ENCODE measurements at regions not wholly inside any gene's neighbourhood (a gene's known extent, or its start where the extent isn't known, plus 50 kb on each side); places are given as distances from the start of the nearest gene placed in this dataset.

DNA sequence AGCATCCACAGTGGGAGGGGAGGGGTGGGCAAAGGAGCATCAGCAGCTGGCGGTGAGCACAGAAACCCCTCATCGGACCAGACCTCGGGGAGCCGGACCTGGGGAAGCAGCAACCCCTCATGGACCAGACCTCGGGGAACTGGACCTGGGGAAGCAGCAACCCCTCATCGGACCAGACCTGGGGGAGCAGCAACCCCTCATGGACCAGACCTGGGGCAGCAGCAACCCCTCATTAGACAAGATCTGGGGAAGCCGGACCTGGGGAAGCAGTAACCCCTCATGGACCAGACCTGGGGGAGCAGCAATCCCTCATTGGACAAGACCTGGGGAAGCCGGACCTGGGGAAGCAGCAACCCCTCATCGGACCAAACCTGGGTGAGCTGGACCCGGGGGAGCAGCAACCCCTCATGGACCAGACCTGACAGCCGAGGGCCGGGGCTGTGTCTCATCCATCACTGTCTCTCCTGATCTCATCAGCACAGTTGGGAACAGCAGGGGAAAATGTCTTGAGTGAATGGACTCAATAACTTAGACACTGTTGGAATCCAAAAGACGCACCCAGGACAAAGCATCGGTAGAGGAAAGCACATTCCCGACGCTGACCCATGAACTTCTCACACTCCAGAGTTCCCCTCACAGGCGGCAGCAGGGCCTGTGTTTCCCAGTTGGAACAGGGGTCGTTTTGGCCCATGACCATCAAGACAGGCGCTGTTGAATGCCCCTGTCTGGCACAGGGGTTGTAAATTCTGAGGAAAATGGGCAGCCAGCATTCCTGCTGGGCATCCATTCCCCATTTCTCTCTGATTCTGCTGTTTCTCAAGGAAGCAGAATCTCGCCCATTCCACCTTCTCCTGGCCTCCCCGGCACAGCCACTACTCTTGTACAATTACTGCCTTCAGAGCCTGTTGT lies 1494.6 kb downstream of the TBC1D22A start:
- H3K9ac ChIP-seq (ENCODE audit: low read length): no peak overlapping the region
- H3K27me3 ChIP-seq (ENCODE audit: low read length): 0 out of 2 replicates have a peak, but pooled peaks cover 6% of the 10 kb centered on the region
- H3K4me3 ChIP-seq (ENCODE audit: low read length): no peak overlapping the region
- no peak overlapping the region for H2AFZ ChIP-seq (ENCODE audit: low read length)
- no peaks in the 10 kb centered on the region for H3K79me2 ChIP-seq (ENCODE audit: low read length)
- H3K4me1 ChIP-seq (ENCODE audit: insufficient read depth, low read length): no peaks in the 10 kb centered on the region
- no peaks in the 10 kb centered on the region for H3F3A ChIP-seq (ENCODE audit: low read length, unreplicated experiment)
- H4K20me1 ChIP-seq (ENCODE audit: low read length): no peaks in the 10 kb centered on the region
- H3K9me3 ChIP-seq (ENCODE audit: low read length): no peaks in the 10 kb centered on the region
- ChIA-PET POLR2A (ENCODE audit: unreplicated experiment) (no interaction called here), CTCF (no interaction called here)
- no peak for ATAC-seq
- TF ChIP-seq EZH2 (IDR thresholded peaks at IDR 0.05; ENCODE audit: low read length, unreplicated experiment) (no peak), EZH2phosphoT487 (IDR thresholded peaks at IDR 0.05; ENCODE audit: borderline replicate concordance, low read length) (no peak)
- TF ChIP-seq, protein P1, sequence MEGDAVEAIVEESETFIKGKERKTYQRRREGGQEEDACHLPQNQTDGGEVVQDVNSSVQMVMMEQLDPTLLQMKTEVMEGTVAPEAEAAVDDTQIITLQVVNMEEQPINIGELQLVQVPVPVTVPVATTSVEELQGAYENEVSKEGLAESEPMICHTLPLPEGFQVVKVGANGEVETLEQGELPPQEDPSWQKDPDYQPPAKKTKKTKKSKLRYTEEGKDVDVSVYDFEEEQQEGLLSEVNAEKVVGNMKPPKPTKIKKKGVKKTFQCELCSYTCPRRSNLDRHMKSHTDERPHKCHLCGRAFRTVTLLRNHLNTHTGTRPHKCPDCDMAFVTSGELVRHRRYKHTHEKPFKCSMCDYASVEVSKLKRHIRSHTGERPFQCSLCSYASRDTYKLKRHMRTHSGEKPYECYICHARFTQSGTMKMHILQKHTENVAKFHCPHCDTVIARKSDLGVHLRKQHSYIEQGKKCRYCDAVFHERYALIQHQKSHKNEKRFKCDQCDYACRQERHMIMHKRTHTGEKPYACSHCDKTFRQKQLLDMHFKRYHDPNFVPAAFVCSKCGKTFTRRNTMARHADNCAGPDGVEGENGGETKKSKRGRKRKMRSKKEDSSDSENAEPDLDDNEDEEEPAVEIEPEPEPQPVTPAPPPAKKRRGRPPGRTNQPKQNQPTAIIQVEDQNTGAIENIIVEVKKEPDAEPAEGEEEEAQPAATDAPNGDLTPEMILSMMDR (conservative IDR thresholded peaks at IDR 0.05; ENCODE audit: low read depth, low read length): no peak
- no peak overlapping the region for H3K4me2 ChIP-seq (ENCODE audit: low read length)
- BruUV-seq (replicated peaks): no TSS peak
- H3K9me2 ChIP-seq (replicated peaks; ENCODE audit: low read length): no peaks in the 10 kb centered on the region
- intact Hi-C loops (cut with micrococcal nuclease): no loop called here
- no peak overlapping the region for H3K27ac ChIP-seq (ENCODE audit: low read length)
- no peak for DNase-seq
- H3K36me3 ChIP-seq (ENCODE audit: low read depth, low read length): no peaks in the 10 kb centered on the region

DNA sequence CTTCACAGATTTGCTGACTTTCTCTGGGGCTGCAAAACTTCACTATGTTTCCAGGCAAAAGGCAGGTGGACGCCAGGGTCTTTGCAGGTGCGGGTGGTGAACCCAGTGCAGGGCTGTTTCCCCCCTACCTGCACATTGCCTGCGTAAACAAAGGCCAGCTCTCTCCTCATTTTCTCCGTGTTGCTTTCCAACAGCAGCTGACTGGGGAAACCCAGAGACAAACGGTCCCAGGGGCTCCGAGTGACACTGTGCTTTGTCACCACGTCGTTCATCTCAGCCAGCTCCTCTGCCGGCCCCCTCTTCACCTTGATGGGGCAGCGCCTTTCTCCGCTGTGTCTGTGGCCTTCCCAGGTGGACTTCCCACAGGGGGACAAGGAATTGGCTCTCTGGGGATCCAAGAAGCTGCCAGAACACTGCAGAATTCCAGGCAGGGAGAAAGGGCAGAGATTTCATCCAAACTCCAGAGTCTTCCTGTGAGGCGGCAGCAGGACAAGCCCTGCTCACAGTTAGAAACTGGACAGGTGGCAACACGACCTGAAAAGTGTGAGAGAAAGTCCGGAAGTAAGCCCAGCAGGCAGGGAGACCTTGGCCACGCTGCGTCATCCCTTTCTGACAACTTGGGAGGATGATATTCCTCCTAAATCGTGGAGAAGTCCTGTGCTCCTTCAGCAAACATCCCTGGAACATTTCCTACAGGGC lies 1493.7 kb downstream of the TBC1D22A start:
- no TSS peak for BruUV-seq (replicated peaks)
- Histone ChIP-seq H3F3A (ENCODE audit: low read length, unreplicated experiment) (no peaks in the 10 kb centered on the region), H3K9ac (ENCODE audit: low read length) (no peak overlapping the region), H3K9me3 (ENCODE audit: low read length) (no peaks in the 10 kb centered on the region), H3K9me2 (replicated peaks; ENCODE audit: low read length) (no peaks in the 10 kb centered on the region), H3K4me1 (ENCODE audit: insufficient read depth, low read length) (no peaks in the 10 kb centered on the region), H3K36me3 (ENCODE audit: low read depth, low read length) (no peaks in the 10 kb centered on the region), H3K4me2 (ENCODE audit: low read length) (no peak overlapping the region), H3K79me2 (ENCODE audit: low read length) (no peaks in the 10 kb centered on the region), H3K4me3 (ENCODE audit: low read length) (no peak overlapping the region), H3K27ac (ENCODE audit: low read length) (no peak overlapping the region), H3K27me3 (ENCODE audit: low read length) (0 out of 2 replicates have a peak, but pooled peaks cover 6% of the 10 kb centered on the region), H2AFZ (ENCODE audit: low read length) (no peak overlapping the region), H4K20me1 (ENCODE audit: low read length) (no peaks in the 10 kb centered on the region)
- TF ChIP-seq EZH2phosphoT487 (IDR thresholded peaks at IDR 0.05; ENCODE audit: borderline replicate concordance, low read length) (no peak), EZH2 (IDR thresholded peaks at IDR 0.05; ENCODE audit: low read length, unreplicated experiment) (no peak)
- TF ChIP-seq, protein P1 (conservative IDR thresholded peaks at IDR 0.05; ENCODE audit: low read depth, low read length): no peak
- ATAC-seq: no peak
- intact Hi-C loops (cut with micrococcal nuclease): no loop called here
- ChIA-PET CTCF (no interaction called here), POLR2A (ENCODE audit: unreplicated experiment) (no interaction called here)
- DNase-seq: no peak

All from PC-3 (cell line).